Neural progenitor cell (in vitro differentiated cells): ENCODE measurements at regions not wholly inside any gene's neighbourhood (a gene's known extent, or its start where the extent isn't known, plus 50 kb on each side); places are given as distances from the start of the nearest gene placed in this dataset.

Source experiments
- DNase-seq: peaks from one replicate; pipeline ENCODE4 v3.0.0-alpha.2; 2016; ENCODE audit warnings: low spot score
- H2AFZ ChIP-seq: fragments of 200-600 bp; sonication (generic); replicated peaks from 2 replicates; pipeline ENCODE4 v1.6.1; 2016; ENCODE audit warnings: antibody characterized with exemption
- H3F3A ChIP-seq: fragments of 200-600 bp; sonication (generic); 2 replicates; pipeline ENCODE4 v1.6.1; 2016; ENCODE audit warnings: antibody characterized with exemption, low read depth
- H3K27ac ChIP-seq: fragments of 200-600 bp; sonication (generic); 2 replicates; pipeline ENCODE4 v1.5.1; 2016; ENCODE audit warnings: mild to moderate bottlenecking
- H3K27me3 ChIP-seq: fragments of 200-600 bp; sonication (generic); 2 replicates; pipeline ENCODE4 v1.6.1; 2016; ENCODE audit warnings: mild to moderate bottlenecking, moderate library complexity
- H3K36me3 ChIP-seq: fragments of 200-600 bp; sonication (generic); 2 replicates; pipeline ENCODE4 v1.5.1; 2016
- H3K4me1 ChIP-seq: fragments of 200-600 bp; sonication (generic); 2 replicates; pipeline ENCODE4 v1.6.1; 2016; ENCODE audit warnings: mixed run types
- H3K4me2 ChIP-seq: fragments of 200-600 bp; sonication (generic); 2 replicates; pipeline ENCODE4 v1.6.1; 2016
- H3K4me3 ChIP-seq: fragments of 200-600 bp; sonication (generic); 2 replicates; pipeline ENCODE4 v1.5.1; 2016
- H3K79me2 ChIP-seq: fragments of 200-600 bp; sonication (generic); 2 replicates; pipeline ENCODE4 v1.6.1; 2016; ENCODE audit warnings: low read depth
- H3K9ac ChIP-seq: fragments of 200-600 bp; sonication (generic); 2 replicates; pipeline ENCODE4 v1.6.1; 2016
- H3K9me3 ChIP-seq: fragments of 200-600 bp; sonication (generic); 2 replicates; pipeline ENCODE4 v1.5.1; 2016; ENCODE audit warnings: low read depth
- H4K20me1 ChIP-seq: fragments of 200-600 bp; sonication (generic); 2 replicates; pipeline ENCODE4 v1.6.1; 2016; ENCODE audit warnings: low read depth
- H3K27ac Mint-ChIP-seq: 3 replicates; pipeline ENCODE4 v1.8.0; 2021; ENCODE audit warnings: mixed read lengths
- H3K27me3 Mint-ChIP-seq: 2 replicates; pipeline ENCODE4 v1.8.0; 2022; ENCODE audit warnings: low read depth, mild to moderate bottlenecking, inconsistent platforms, moderate library complexity, mixed read lengths; ENCODE audit not compliant: insufficient read depth
- H3K36me3 Mint-ChIP-seq: 3 replicates; pipeline ENCODE4 v1.8.0; 2021; ENCODE audit warnings: mixed read lengths
- H3K4me1 Mint-ChIP-seq: 3 replicates; pipeline ENCODE4 v1.8.0; 2021; ENCODE audit warnings: mixed read lengths
- H3K4me3 Mint-ChIP-seq: 3 replicates; pipeline ENCODE4 v1.8.0; 2021; ENCODE audit warnings: mild to moderate bottlenecking, moderate library complexity, mixed read lengths
- H3K9me3 Mint-ChIP-seq: 3 replicates; pipeline ENCODE4 v1.8.0; 2020; ENCODE audit warnings: mixed read lengths
- CTCF ChIP-seq: fragments of 200-600 bp; sonication (generic); IDR thresholded peaks from 2 replicates; pipeline ENCODE4 v1.5.1; 2017; ENCODE audit warnings: antibody characterized with exemption, mild to moderate bottlenecking
- EZH2 ChIP-seq: fragments of 200-600 bp; sonication (generic); IDR thresholded peaks from 2 replicates; pipeline ENCODE4 v1.6.1; 2017; ENCODE audit warnings: antibody characterized with exemption, mild to moderate bottlenecking, moderate library complexity
- EZH2phosphoT487 ChIP-seq: fragments of 200-600 bp; sonication (generic); IDR thresholded peaks from 2 replicates; pipeline ENCODE4 v1.6.1; 2017; ENCODE audit warnings: antibody characterized with exemption

DNA sequence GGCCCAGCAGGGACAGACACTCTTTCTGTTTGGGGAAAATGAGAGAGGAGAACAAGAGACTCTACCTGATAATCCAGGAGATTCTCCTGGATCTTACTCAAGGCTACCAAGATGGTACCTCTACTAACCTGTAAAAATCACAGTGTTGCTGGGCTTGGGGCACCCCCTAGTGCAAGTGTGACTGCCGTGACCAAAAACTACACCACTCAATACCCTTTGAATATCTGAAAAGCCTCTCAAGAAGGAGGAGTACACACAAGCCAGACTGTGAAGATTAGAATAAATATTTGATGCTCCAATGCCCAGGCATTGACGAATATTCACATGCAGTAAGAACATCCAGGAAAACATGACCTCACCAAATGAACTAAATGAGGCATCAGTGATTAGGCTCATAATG is 965.4 kb downstream of the LRFN5 start:
- no peaks in the 10 kb centered on the region for H3K79me2 ChIP-seq
- no peaks in the 10 kb centered on the region for H3K36me3 Mint-ChIP-seq
- H3K9ac ChIP-seq, result no peak overlapping the region
- peaks cover 2% of the 10 kb centered on the region for H3K27me3 Mint-ChIP-seq
- no peaks in the 10 kb centered on the region for H3K9me3 ChIP-seq
- H3K27ac ChIP-seq, result no peak overlapping the region
- no peaks in the 10 kb centered on the region for H3F3A ChIP-seq
- no peaks in the 10 kb centered on the region for H4K20me1 ChIP-seq
- no peak for DNase-seq
- H3K9me3 Mint-ChIP-seq, result peaks cover 26% of the 10 kb centered on the region
- H2AFZ ChIP-seq, result no peak overlapping the region
- H3K4me2 ChIP-seq, result no peak overlapping the region
- H3K27me3 ChIP-seq, result no peaks in the 10 kb centered on the region
- no peaks in the 10 kb centered on the region for H3K36me3 ChIP-seq
- no peak overlapping the region for H3K4me3 ChIP-seq
- no peak overlapping the region for H3K4me3 Mint-ChIP-seq
- TF ChIP-seq EZH2 (no peak), CTCF (no peak), EZH2phosphoT487 (no peak)
- no peaks in the 10 kb centered on the region for H3K4me1 Mint-ChIP-seq
- no peaks in the 10 kb centered on the region for H3K4me1 ChIP-seq
- no peak overlapping the region for H3K27ac Mint-ChIP-seq

DNA sequence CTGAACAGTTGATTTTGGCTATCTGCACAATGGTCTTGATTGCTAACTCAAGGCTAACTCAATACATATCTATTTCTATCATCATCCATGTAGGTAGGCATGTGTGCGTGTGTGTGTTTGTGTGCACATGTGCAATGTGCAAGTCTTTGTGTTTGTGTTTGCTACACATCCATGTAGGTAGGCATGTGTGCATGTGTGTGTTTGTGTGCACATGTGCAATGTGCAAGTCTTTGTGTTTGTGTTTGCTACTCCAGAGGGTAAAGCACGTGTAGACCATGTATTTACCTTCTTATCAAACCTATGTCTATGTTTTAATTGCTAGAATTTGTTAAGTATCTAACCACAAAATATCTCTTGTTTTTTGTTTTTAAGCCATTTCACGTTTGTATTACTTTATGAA is 962.6 kb downstream of the LRFN5 start:
- TF ChIP-seq EZH2, result no peak
- no peak for TF ChIP-seq CTCF
- TF ChIP-seq EZH2phosphoT487, result no peak
- Histone ChIP-seq H3K9me3 (no peaks in the 10 kb centered on the region), H3K4me2 (no peak overlapping the region), H3K36me3 (no peaks in the 10 kb centered on the region), H3K27ac (no peak overlapping the region), H4K20me1 (no peaks in the 10 kb centered on the region), H3K79me2 (no peaks in the 10 kb centered on the region), H3F3A (no peaks in the 10 kb centered on the region), H3K27me3 (no peaks in the 10 kb centered on the region), H2AFZ (no peak overlapping the region), H3K4me1 (no peaks in the 10 kb centered on the region), H3K9ac (no peak overlapping the region), H3K4me3 (no peak overlapping the region)
- peaks cover 2% of the 10 kb centered on the region for H3K27me3 Mint-ChIP-seq
- H3K9me3 Mint-ChIP-seq, result peaks cover 6% of the 10 kb centered on the region
- H3K36me3 Mint-ChIP-seq, result no peaks in the 10 kb centered on the region
- no peak overlapping the region for H3K27ac Mint-ChIP-seq
- DNase-seq, result no peak
- H3K4me3 Mint-ChIP-seq, result no peak overlapping the region
- no peaks in the 10 kb centered on the region for H3K4me1 Mint-ChIP-seq

DNA sequence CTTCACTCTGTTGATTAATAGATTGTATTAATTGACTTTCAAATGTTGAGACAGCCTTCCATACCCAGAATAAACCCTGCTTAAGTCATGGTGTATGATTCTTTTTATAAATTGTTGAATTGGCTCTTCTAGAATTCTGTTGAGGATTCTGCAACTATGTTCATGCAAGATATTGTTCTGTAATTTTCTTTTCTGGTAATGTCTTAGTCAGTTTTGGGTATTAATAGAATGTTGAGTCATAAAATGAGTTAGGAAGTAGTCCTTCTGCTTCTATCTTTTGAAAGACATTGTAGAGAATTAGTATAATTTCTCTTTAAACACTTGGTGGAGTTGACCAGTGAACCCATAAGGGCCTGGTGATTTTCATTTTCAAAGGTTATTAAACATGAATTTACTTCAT is 958.9 kb downstream of the LRFN5 start:
- Histone ChIP-seq H3K27me3 (no peaks in the 10 kb centered on the region), H3K4me3 (no peak overlapping the region), H3K79me2 (no peaks in the 10 kb centered on the region), H3K9me3 (no peaks in the 10 kb centered on the region), H3F3A (no peaks in the 10 kb centered on the region), H3K9ac (no peak overlapping the region), H3K27ac (no peak overlapping the region), H2AFZ (no peak overlapping the region), H3K36me3 (no peaks in the 10 kb centered on the region), H3K4me1 (no peaks in the 10 kb centered on the region), H3K4me2 (no peak overlapping the region), H4K20me1 (no peaks in the 10 kb centered on the region)
- H3K4me3 Mint-ChIP-seq, result no peak overlapping the region
- peaks cover 2% of the 10 kb centered on the region for H3K27me3 Mint-ChIP-seq
- H3K36me3 Mint-ChIP-seq, result no peaks in the 10 kb centered on the region
- DNase-seq, result no peak
- TF ChIP-seq CTCF (no peak), EZH2 (no peak), EZH2phosphoT487 (no peak)
- no peak overlapping the region for H3K27ac Mint-ChIP-seq
- no peaks in the 10 kb centered on the region for H3K4me1 Mint-ChIP-seq
- H3K9me3 Mint-ChIP-seq, result no peaks in the 10 kb centered on the region

DNA sequence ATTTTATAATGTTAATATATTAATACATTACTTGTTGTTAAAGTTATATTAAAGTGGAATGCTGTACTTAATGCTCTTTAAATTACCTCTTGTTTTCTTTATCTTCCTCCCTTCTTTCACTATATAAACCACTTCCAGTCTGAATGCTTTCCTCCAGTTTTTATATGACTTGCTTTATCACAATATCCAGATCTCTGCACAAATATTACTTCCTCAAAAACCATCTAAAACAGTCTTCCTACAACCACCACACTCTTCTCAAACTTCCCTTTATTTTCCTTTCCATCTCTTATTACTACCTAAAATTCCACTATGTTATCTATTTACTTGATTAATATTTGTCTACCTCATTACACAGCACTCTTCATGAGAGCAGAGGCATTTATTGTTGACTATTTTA is 956.6 kb downstream of the LRFN5 start:
- no peaks in the 10 kb centered on the region for H3K4me1 Mint-ChIP-seq
- Histone ChIP-seq H3K4me2 (no peak overlapping the region), H3K4me3 (no peak overlapping the region), H3K9ac (no peak overlapping the region), H3K9me3 (no peaks in the 10 kb centered on the region), H3K36me3 (no peaks in the 10 kb centered on the region), H3K79me2 (no peaks in the 10 kb centered on the region), H3K27me3 (no peaks in the 10 kb centered on the region), H3K27ac (no peak overlapping the region), H4K20me1 (no peaks in the 10 kb centered on the region), H3F3A (no peaks in the 10 kb centered on the region), H2AFZ (no peak overlapping the region), H3K4me1 (no peaks in the 10 kb centered on the region)
- no peak for TF ChIP-seq EZH2
- TF ChIP-seq CTCF, result no peak
- no peak for TF ChIP-seq EZH2phosphoT487
- no peak overlapping the region for H3K4me3 Mint-ChIP-seq
- H3K9me3 Mint-ChIP-seq, result no peaks in the 10 kb centered on the region
- H3K27me3 Mint-ChIP-seq, result peaks cover 2% of the 10 kb centered on the region
- DNase-seq, result no peak
- no peaks in the 10 kb centered on the region for H3K36me3 Mint-ChIP-seq
- H3K27ac Mint-ChIP-seq, result no peak overlapping the region
